OCI-LY3 (cell line): ENCODE measurements at regions not wholly inside any gene's neighbourhood (a gene's known extent, or its start where the extent isn't known, plus 50 kb on each side); places are given as distances from the start of the nearest gene placed in this dataset.

Source experiments
- H2AFZ ChIP-seq: fragments of 200-600, 300-600 bp; shearing (Covaris generic); 2 replicates; pipeline ENCODE4 v1.6.0; 2014; ENCODE audit warnings: antibody characterized with exemption, low read depth, low read length
- H3K27ac ChIP-seq: fragments of 200-600, 300-600 bp; sonication (generic); 2 replicates; pipeline ENCODE4 v1.5.1; 2014; ENCODE audit warnings: mild to moderate bottlenecking, low read length, moderate library complexity, mixed read lengths
- H3K27me3 ChIP-seq: fragments of 200-600, 300-600 bp; sonication (generic); 2 replicates; pipeline ENCODE4 v1.6.1; 2014; ENCODE audit warnings: low read depth, low read length, mixed read lengths
- H3K36me3 ChIP-seq: fragments of 200-600, 300-600 bp; sonication (generic); replicated peaks from 2 replicates; pipeline ENCODE3; 2014; ENCODE audit warnings: low read depth, low read length, mixed read lengths
- H3K4me1 ChIP-seq: fragments of 300-600, 200-600 bp; sonication (generic); 2 replicates; pipeline ENCODE4 v1.6.1; 2014; ENCODE audit warnings: low read length, mixed read lengths
- H3K4me2 ChIP-seq: fragments of 200-600, 300-600 bp; sonication (generic); 2 replicates; pipeline ENCODE4 v1.6.1; 2014; ENCODE audit warnings: low read length, mixed read lengths
- H3K4me3 ChIP-seq: fragments of 300-600, 200-600 bp; sonication (generic); 2 replicates; pipeline ENCODE4 v1.5.1; 2014; ENCODE audit warnings: antibody characterized with exemption, mild to moderate bottlenecking, low read length, moderate library complexity
- H3K79me2 ChIP-seq: fragments of 300-600, 200-600 bp; shearing (Covaris generic); 2 replicates; pipeline ENCODE4 v1.6.1; 2014; ENCODE audit warnings: mild to moderate bottlenecking, low read length, mixed read lengths
- H3K9ac ChIP-seq: fragments of 300-600, 200-600 bp; shearing (Covaris generic); 2 replicates; pipeline ENCODE4 v1.6.0; 2014; ENCODE audit warnings: mild to moderate bottlenecking, low read length, moderate library complexity
- H3K9me3 ChIP-seq: fragments of 200-600, 300-600 bp; shearing (Covaris generic); 2 replicates; pipeline ENCODE4 v1.6.1; 2014; ENCODE audit warnings: low read length, mixed read lengths; ENCODE audit not compliant: insufficient read depth
- H4K20me1 ChIP-seq: fragments of 200-600, 300-600 bp; sonication (generic); 2 replicates; pipeline ENCODE4 v1.6.1; 2016; ENCODE audit warnings: low read length, mixed read lengths; ENCODE audit not compliant: insufficient read depth
- CTCF ChIP-seq: fragments of 200-600, 300-600 bp; sonication (generic); IDR thresholded peaks from 2 replicates; pipeline ENCODE4 v1.5.1; 2014; ENCODE audit warnings: antibody characterized with exemption, low read length, low read depth
- EZH2phosphoT487 ChIP-seq: fragments of 200-600 bp; shearing (Covaris generic); IDR thresholded peaks from 2 replicates; pipeline ENCODE4 v1.6.1; 2018; ENCODE audit warnings: antibody characterized with exemption, mixed run types, low read depth

GRCh38 chr4:156656896-156657295 lies 314.7 kb downstream of the PDGFC start:
- Histone ChIP-seq H2AFZ (0 out of 2 replicates have a peak overlapping the region, but pooled peaks have one; percentile 18), H3K9me3 (no peaks in the 10 kb centered on the region), H3K36me3 (no peaks in the 10 kb centered on the region), H4K20me1 (no peaks in the 10 kb centered on the region), H3K9ac (no peak overlapping the region), H3K27me3 (no peaks in the 10 kb centered on the region), H3K27ac (no peak overlapping the region), H3K4me1 (peaks cover 5% of the 10 kb centered on the region; the same call in 1 of the 2 replicates), H3K4me3 (no peak overlapping the region), H3K79me2 (no peaks in the 10 kb centered on the region), H3K4me2 (no peak overlapping the region)
- TF ChIP-seq EZH2phosphoT487 (no peak), CTCF (no peak)

GRCh38 chr4:156654410-156654809 lies 317.2 kb downstream of the PDGFC start:
- Histone ChIP-seq H3K27me3 (no peaks in the 10 kb centered on the region), H3K4me3 (no peak overlapping the region), H3K9ac (no peak overlapping the region), H2AFZ (no peak overlapping the region), H3K27ac (no peak overlapping the region), H3K79me2 (no peaks in the 10 kb centered on the region), H3K4me1 (no peaks in the 10 kb centered on the region), H4K20me1 (no peaks in the 10 kb centered on the region), H3K9me3 (no peaks in the 10 kb centered on the region), H3K4me2 (no peak overlapping the region), H3K36me3 (no peaks in the 10 kb centered on the region)
- TF ChIP-seq CTCF (no peak), EZH2phosphoT487 (no peak)

- H3K27me3 ChIP-seq = no peaks in the 10 kb centered on the region
These were observed 327.8 kb downstream of the PDGFC start for GRCh38 chr4:156643826-156644225.

DNA sequence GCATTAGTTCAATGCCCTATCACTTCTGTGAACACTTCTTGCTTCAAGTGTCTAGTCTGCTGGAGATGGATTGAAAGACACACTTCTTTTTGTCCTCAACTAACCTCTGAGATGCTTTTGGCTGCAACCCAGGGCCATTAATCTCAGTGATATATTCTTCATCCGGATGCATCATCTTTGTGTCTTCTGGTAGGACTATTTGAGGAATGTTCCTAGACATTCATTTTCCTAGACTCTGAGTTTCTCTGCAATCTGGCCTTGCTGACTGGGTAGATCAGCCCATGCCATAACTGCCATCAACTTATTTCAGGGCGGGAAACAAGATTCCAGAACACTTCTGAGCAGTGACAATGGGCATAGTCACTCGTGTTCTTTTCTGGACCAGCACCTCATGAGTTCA lies 329.4 kb downstream of the PDGFC start:
- no peak for TF ChIP-seq EZH2phosphoT487
- no peak for TF ChIP-seq CTCF
- Histone ChIP-seq H3K36me3 (no peaks in the 10 kb centered on the region), H3K4me3 (no peak overlapping the region), H2AFZ (no peak overlapping the region), H3K9ac (no peak overlapping the region), H3K4me1 (no peaks in the 10 kb centered on the region), H4K20me1 (no peaks in the 10 kb centered on the region), H3K27me3 (no peaks in the 10 kb centered on the region), H3K9me3 (no peaks in the 10 kb centered on the region), H3K27ac (no peak overlapping the region), H3K79me2 (no peaks in the 10 kb centered on the region), H3K4me2 (no peak overlapping the region)

More at GRCh38 chr4:156643826-156644225, 327.8 kb downstream of the PDGFC start:
- no peak overlapping the region for H3K4me2 ChIP-seq
- no peaks in the 10 kb centered on the region for H3K79me2 ChIP-seq
- H2AFZ ChIP-seq = no peak overlapping the region
- H4K20me1 ChIP-seq = no peaks in the 10 kb centered on the region
- H3K36me3 ChIP-seq = no peaks in the 10 kb centered on the region
- no peak overlapping the region for H3K9ac ChIP-seq
- no peak for TF ChIP-seq EZH2phosphoT487
- TF ChIP-seq CTCF = no peak
- no peaks in the 10 kb centered on the region for H3K4me1 ChIP-seq
- no peak overlapping the region for H3K27ac ChIP-seq
- no peak overlapping the region for H3K4me3 ChIP-seq
- H3K9me3 ChIP-seq = no peaks in the 10 kb centered on the region
